ENCODE measurements at regions not wholly inside any gene's neighbourhood (a gene's known extent, or its start where the extent isn't known, plus 50 kb on each side); places are given as distances from the start of the nearest gene placed in this dataset.

DNA sequence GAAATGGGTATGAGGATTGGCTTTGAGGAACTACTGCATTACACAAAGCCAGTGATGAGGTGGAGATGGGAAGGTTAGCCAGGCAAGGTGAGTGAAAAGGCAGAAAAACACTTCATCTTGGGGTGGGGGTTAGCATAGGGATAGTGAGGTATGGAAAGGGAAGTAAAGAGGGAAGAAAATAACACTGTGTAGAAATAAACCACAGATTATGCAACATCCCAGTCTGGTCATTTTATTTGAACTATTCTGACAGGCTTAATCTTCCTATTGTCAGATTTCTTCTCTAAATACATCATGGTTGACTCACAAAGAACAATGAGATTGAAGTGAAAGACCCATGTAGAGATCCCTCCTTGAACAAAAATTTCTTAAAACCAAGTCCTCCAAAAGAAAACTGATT is 640.2 kb downstream of the PTPRC start:
- Histone ChIP-seq H3K4me3 (no peak overlapping the region), H3K9me3 (no peaks in the 10 kb centered on the region), H3K27me3 (no peaks in the 10 kb centered on the region), H3K36me3 (replicated peaks in 1 of 2; ENCODE audit: insufficient read depth in 1 of 2, low read depth in 2 of 2) (no peaks in the 10 kb centered on the region), H3K27ac (no peak overlapping the region), H3K4me1 (peaks cover 5% of the 10 kb centered on the region)
- TF ChIP-seq, protein P1, sequence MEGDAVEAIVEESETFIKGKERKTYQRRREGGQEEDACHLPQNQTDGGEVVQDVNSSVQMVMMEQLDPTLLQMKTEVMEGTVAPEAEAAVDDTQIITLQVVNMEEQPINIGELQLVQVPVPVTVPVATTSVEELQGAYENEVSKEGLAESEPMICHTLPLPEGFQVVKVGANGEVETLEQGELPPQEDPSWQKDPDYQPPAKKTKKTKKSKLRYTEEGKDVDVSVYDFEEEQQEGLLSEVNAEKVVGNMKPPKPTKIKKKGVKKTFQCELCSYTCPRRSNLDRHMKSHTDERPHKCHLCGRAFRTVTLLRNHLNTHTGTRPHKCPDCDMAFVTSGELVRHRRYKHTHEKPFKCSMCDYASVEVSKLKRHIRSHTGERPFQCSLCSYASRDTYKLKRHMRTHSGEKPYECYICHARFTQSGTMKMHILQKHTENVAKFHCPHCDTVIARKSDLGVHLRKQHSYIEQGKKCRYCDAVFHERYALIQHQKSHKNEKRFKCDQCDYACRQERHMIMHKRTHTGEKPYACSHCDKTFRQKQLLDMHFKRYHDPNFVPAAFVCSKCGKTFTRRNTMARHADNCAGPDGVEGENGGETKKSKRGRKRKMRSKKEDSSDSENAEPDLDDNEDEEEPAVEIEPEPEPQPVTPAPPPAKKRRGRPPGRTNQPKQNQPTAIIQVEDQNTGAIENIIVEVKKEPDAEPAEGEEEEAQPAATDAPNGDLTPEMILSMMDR (IDR thresholded peaks at IDR 0.05), result no peak
- TF ChIP-seq POLR2A (IDR thresholded peaks at IDR 0.05), result no peak
- intact Hi-C loops (cut with DNase I), result no loop called here
- ATAC-seq (no peak), DNase-seq (no peak)

DNA sequence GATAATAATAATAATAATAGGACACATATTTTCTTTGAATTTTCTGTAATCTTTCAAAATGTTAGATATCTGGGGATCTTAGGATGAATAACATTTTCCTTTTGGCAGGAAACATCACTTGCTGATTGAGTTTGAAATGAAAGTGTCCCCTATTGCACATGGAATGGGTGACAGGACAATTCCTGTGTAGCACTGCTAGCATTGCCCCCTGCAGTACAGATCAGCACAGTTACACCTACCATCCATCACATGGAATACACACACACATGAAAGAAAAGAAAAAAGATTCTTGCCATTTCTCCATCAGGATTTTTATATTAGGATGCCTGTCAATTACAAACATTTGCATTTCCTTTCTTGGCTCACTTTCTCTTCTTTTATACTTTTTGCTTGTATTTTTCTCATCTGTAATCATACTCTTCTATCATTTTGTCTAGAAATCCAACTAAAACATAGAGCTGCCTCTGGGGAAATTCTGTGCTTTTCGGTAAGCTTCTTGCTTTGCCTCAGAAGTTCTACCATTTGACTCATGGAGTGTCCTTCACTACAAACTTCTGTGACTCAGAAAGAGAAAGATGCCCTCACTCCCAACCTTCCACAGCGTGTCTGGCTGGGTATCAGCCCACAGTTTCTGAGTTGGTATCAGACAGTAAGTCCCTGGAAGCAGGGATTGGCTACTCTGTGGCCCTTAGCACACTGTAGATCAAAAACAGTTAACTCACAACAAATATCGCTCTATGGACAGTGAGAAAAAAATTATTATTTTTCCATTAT is 641.2 kb downstream of the PTPRC start:
- WGBS, 2 donors, result 85 to 86% methylated on average over 3 of the region's 3 CpGs
- H3K4me1 ChIP-seq, result no peaks in the 10 kb centered on the region
- ATAC-seq (no peak), DNase-seq (no peak)
- TF ChIP-seq, protein P1 (IDR thresholded peaks at IDR 0.05), result no peak
- TF ChIP-seq POLR2A (IDR thresholded peaks at IDR 0.05), result no peak
- no peaks in the 10 kb centered on the region for H3K27me3 ChIP-seq
- intact Hi-C loops (cut with DNase I), result no loop called here
- no peaks in the 10 kb centered on the region for H3K9me3 ChIP-seq
- H3K36me3 ChIP-seq (replicated peaks in 1 of 2; ENCODE audit: insufficient read depth in 1 of 2, low read depth in 2 of 2), result no peaks in the 10 kb centered on the region
- no peak overlapping the region for H3K4me3 ChIP-seq
- H3K27ac ChIP-seq, result no peak overlapping the region

DNA sequence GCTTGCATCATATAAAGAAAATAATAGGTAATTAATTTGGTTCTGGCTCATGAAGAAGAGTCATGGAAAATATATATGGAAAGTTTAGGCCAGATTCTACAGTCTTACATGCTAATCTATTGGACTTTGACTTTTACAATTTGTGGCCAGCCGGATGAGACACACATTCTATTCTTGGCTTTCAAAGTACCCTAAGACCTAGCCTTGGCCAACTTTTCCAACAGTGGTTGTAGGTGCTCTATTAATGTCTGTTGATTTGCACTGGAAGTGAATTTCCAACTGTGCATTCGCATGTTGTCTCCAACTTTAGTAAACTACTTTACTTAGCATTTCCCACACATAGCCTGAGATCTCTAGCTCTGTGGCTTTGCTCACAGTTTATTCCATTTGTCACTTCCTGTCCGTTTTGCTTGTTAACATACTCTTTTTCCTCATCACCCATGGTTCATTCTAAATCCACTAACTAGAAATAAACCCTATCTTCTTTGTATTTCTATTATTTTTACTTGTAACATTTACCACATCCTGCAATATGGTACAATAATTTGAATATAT is 644.0 kb downstream of the PTPRC start:
- WGBS, 2 donors, result 49 to 63% methylated on average over 3 of the region's 3 CpGs
- no peaks in the 10 kb centered on the region for H3K4me1 ChIP-seq
- no peaks in the 10 kb centered on the region for H3K9me3 ChIP-seq
- intact Hi-C loops (cut with DNase I), result no loop called here
- ATAC-seq, result no peak
- no peaks in the 10 kb centered on the region for H3K27me3 ChIP-seq
- H3K36me3 ChIP-seq (replicated peaks in 1 of 2; ENCODE audit: insufficient read depth in 1 of 2, low read depth in 2 of 2), result no peaks in the 10 kb centered on the region
- no peak for DNase-seq
- no peak overlapping the region for H3K27ac ChIP-seq
- TF ChIP-seq, protein P1 (IDR thresholded peaks at IDR 0.05), result no peak
- TF ChIP-seq POLR2A (IDR thresholded peaks at IDR 0.05), result no peak
- H3K4me3 ChIP-seq, result no peak overlapping the region

DNA sequence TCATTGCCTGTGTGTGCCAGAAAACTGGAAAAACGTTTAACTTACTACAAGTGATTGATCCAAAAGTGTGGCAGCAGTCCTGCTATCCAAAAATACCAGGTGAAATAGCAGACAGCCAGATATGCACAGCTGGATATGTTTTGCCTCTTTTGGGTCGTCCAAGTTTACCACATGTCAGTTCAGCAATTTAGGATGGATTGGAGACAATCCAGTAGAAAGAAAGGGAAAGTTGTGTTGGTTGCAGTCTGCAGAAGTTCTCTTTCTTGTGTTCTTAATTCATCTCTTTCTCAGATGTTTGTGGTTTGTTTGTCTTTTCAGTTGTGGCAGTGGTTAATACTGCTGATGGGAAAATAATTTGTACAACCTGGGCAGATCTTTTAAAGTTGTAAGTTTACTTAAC is 645.0 kb downstream of the PTPRC start:
- no peaks in the 10 kb centered on the region for H3K9me3 ChIP-seq
- H3K4me3 ChIP-seq, result no peak overlapping the region
- intact Hi-C loops (cut with DNase I), result no loop called here
- TF ChIP-seq, protein P1 (IDR thresholded peaks at IDR 0.05), result no peak
- no peak for TF ChIP-seq POLR2A (IDR thresholded peaks at IDR 0.05)
- no peaks in the 10 kb centered on the region for H3K27me3 ChIP-seq
- H3K4me1 ChIP-seq, result no peaks in the 10 kb centered on the region
- ATAC-seq (no peak), DNase-seq (no peak)
- no peaks in the 10 kb centered on the region for H3K36me3 ChIP-seq (replicated peaks in 1 of 2; ENCODE audit: insufficient read depth in 1 of 2, low read depth in 2 of 2)
- WGBS, 2 donors, result 7 to 8% methylated on average over 2 of the region's 2 CpGs
- no peak overlapping the region for H3K27ac ChIP-seq

DNA sequence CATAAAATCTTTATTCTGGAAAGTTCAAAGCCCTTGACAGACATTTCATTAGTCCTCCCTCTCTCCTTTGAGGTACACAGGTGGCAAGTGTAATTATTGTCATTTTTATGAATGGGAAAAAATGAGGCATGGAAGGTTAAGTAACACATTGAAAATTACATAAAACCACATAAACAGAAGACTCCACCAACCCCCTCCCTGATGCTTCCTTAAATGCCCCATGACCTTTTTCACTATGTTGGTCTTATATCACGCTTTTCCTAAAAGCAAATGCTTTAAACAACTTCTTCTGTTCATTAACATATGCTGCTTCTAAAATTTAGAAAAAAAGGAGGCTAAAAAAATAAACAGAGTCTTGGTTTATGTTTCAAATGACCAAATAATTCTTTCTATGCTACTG is 648.4 kb downstream of the PTPRC start:
- ATAC-seq (no peak), DNase-seq (no peak)
- H3K36me3 ChIP-seq (replicated peaks in 1 of 2; ENCODE audit: insufficient read depth in 1 of 2, low read depth in 2 of 2), result no peaks in the 10 kb centered on the region
- H3K4me3 ChIP-seq, result no peak overlapping the region
- WGBS, 2 donors, result 91 to 92% methylated on average over 1 of the region's 1 CpG
- TF ChIP-seq POLR2A (IDR thresholded peaks at IDR 0.05), result no peak
- TF ChIP-seq, protein P1 (IDR thresholded peaks at IDR 0.05), result no peak
- no peaks in the 10 kb centered on the region for H3K4me1 ChIP-seq
- H3K9me3 ChIP-seq, result peaks cover 0 to 6% (median 0%) of the 10 kb centered on the region in 3 donors
- no peak overlapping the region for H3K27ac ChIP-seq
- intact Hi-C loops (cut with DNase I), result no loop called here
- H3K27me3 ChIP-seq, result no peaks in the 10 kb centered on the region
